Lower lobe of right lung (tissue), 2 donors: ENCODE measurements at regions not wholly inside any gene's neighbourhood (a gene's known extent, or its start where the extent isn't known, plus 50 kb on each side); places are given as distances from the start of the nearest gene placed in this dataset.

Source experiments
- ATAC-seq, 2 donors: fragments of 200-7000 bp; cut with Tn5 transposase; one replicate each; pipeline ENCODE4 v1.9.1; 2020 to 2022; ENCODE audit warnings: mild to moderate bottlenecking in 2 of 2, moderate library complexity in 2 of 2
- DNase-seq: peaks from one replicate; pipeline ENCODE4 v3.0.0-alpha.2; 2020
- H3K27ac ChIP-seq: fragments of 200-600 bp; one replicate; pipeline ENCODE4 v1.8.0; 2022
- H3K27me3 ChIP-seq: fragments of 200-600 bp; one replicate; pipeline ENCODE4 v1.8.0; 2022; ENCODE audit warnings: low read depth
- H3K36me3 ChIP-seq: fragments of 200-600 bp; one replicate; pipeline ENCODE4 v1.8.0; 2022; ENCODE audit warnings: mild to moderate bottlenecking
- H3K4me1 ChIP-seq: fragments of 200-600 bp; one replicate; pipeline ENCODE4 v1.8.0; 2022
- H3K4me3 ChIP-seq: fragments of 200-600 bp; one replicate; pipeline ENCODE4 v1.8.0; 2022; ENCODE audit warnings: mild to moderate bottlenecking
- H3K9me3 ChIP-seq: fragments of 200-600 bp; one replicate; pipeline ENCODE4 v1.8.0; 2022
- CTCF ChIP-seq: fragments of 200-600 bp; IDR thresholded peaks from one replicate; pipeline ENCODE4 v1.8.0; 2022; ENCODE audit warnings: antibody characterized with exemption, mild to moderate bottlenecking
- intact Hi-C: fragments of 100-400 bp; cut with DNase I; formaldehyde crosslinking; loops from one replicate; pipeline ENCODE4 v1.11.0; 2022
- donor health status: DM: no; HTN: yes; CAD: no; lungs with severe emphysema.

GRCh38 chr15:25186411-25186810 is 231.6 kb downstream of the SNRPN start:
- DNase-seq: peak; percentile 38
- intact Hi-C loops: no loop called here
- H3K4me3 ChIP-seq: no peak overlapping the region
- no peaks in the 10 kb centered on the region for H3K27me3 ChIP-seq
- no peak for ATAC-seq
- no peaks in the 10 kb centered on the region for H3K9me3 ChIP-seq
- no peak overlapping the region for H3K27ac ChIP-seq
- no peaks in the 10 kb centered on the region for H3K36me3 ChIP-seq
- no peaks in the 10 kb centered on the region for H3K4me1 ChIP-seq
- no peak for TF ChIP-seq CTCF

GRCh38 chr15:25186906-25187645 is 232.3 kb downstream of the SNRPN start:
- DNase-seq: peak; percentile 27
- TF ChIP-seq CTCF: no peak
- intact Hi-C loops: no loop called here

GRCh38 chr15:25188051-25188450 is 233.3 kb downstream of the SNRPN start:
- intact Hi-C loops: no loop called here
- H3K27me3 ChIP-seq: no peaks in the 10 kb centered on the region

More at GRCh38 chr15:25186906-25187645, 232.3 kb downstream of the SNRPN start:
- Histone ChIP-seq H3K9me3 (no peaks in the 10 kb centered on the region), H3K27ac (no peak overlapping the region), H3K4me1 (no peaks in the 10 kb centered on the region), H3K27me3 (no peaks in the 10 kb centered on the region), H3K4me3 (no peak overlapping the region), H3K36me3 (no peaks in the 10 kb centered on the region)
- ATAC-seq: no peak

GRCh38 chr15:25188551-25189101 is 233.8 kb downstream of the SNRPN start:
- H3K36me3 ChIP-seq: no peaks in the 10 kb centered on the region

More at GRCh38 chr15:25188051-25188450, 233.3 kb downstream of the SNRPN start:
- Histone ChIP-seq H3K4me3 (no peak overlapping the region), H3K27ac (no peak overlapping the region), H3K9me3 (no peaks in the 10 kb centered on the region), H3K36me3 (no peaks in the 10 kb centered on the region), H3K4me1 (no peaks in the 10 kb centered on the region)
- DNase-seq: no peak
- ATAC-seq: no peak
- TF ChIP-seq CTCF: no peak

GRCh38 chr15:25189551-25189950 is 234.8 kb downstream of the SNRPN start:
- Histone ChIP-seq H3K9me3 (peaks cover 5% of the 10 kb centered on the region), H3K36me3 (no peaks in the 10 kb centered on the region), H3K27ac (no peak overlapping the region), H3K4me1 (no peaks in the 10 kb centered on the region), H3K4me3 (no peak overlapping the region), H3K27me3 (no peaks in the 10 kb centered on the region)
- no peak for TF ChIP-seq CTCF
- intact Hi-C loops: no loop called here
- DNase-seq: no peak
- ATAC-seq: no peak

More at GRCh38 chr15:25188551-25189101, 233.8 kb downstream of the SNRPN start:
- intact Hi-C loops: no loop called here
- DNase-seq: no peak
- no peaks in the 10 kb centered on the region for H3K27me3 ChIP-seq
- ATAC-seq: no peak
- H3K4me3 ChIP-seq: no peak overlapping the region
- H3K27ac ChIP-seq: no peak overlapping the region
- no peaks in the 10 kb centered on the region for H3K4me1 ChIP-seq
- TF ChIP-seq CTCF: no peak
- no peaks in the 10 kb centered on the region for H3K9me3 ChIP-seq
